Fibroblast of lung (primary cell): ENCODE measurements at regions not wholly inside any gene's neighbourhood (a gene's known extent, or its start where the extent isn't known, plus 50 kb on each side); places are given as distances from the start of the nearest gene placed in this dataset.

Source experiments
- DNase-seq, 2 donors: peaks; one replicate each; pipeline versions ENCODE4 v3.0.0 to v3.0.0-alpha.2; 2010; ENCODE audit warnings: low read depth in 2 of 2
- H2AFZ ChIP-seq: 2 replicates; pipeline ENCODE4 v1.5.1; 2012; ENCODE audit warnings: low read length, control low read depth, inconsistent platforms
- H3K27ac ChIP-seq: 2 replicates; pipeline ENCODE4 v1.5.1; 2011; ENCODE audit warnings: low read length, control low read depth; ENCODE audit not compliant: insufficient read depth
- H3K27me3 ChIP-seq: 2 replicates; pipeline ENCODE4 v1.5.1; 2011; ENCODE audit warnings: mild to moderate bottlenecking, low read length; ENCODE audit not compliant: control insufficient read depth, insufficient read depth
- H3K36me3 ChIP-seq: 2 replicates; pipeline ENCODE4 v1.5.1; 2011; ENCODE audit warnings: low read length; ENCODE audit not compliant: control insufficient read depth, insufficient read depth
- H3K4me1 ChIP-seq: 2 replicates; pipeline ENCODE4 v1.5.1; 2011; ENCODE audit warnings: low read length; ENCODE audit not compliant: control insufficient read depth, insufficient read depth; ENCODE audit errors: extremely low read depth
- H3K4me2 ChIP-seq: 2 replicates; pipeline ENCODE4 v1.5.1; 2011; ENCODE audit warnings: low read length, control low read depth; ENCODE audit not compliant: insufficient read depth; ENCODE audit errors: extremely low read depth
- H3K4me3 ChIP-seq, 4 experiments: fragments of 200-600 bp in 1 of 4; sonication (generic) in 1 of 4; replicated peaks in 1 of 4; 2 replicates each; pipeline ENCODE4 v1.5.1; 2011 to 2016; ENCODE audit warnings: low read length in 4 of 4, low read depth in 3 of 4, mild to moderate bottlenecking in 3 of 4, control low read depth in 2 of 4, inconsistent platforms in 1 of 4, mixed read lengths in 1 of 4; ENCODE audit not compliant: insufficient read depth in 1 of 4; ENCODE audit errors: control extremely low read depth in 1 of 4
- H3K79me2 ChIP-seq: 2 replicates; pipeline ENCODE4 v1.5.1; 2012; ENCODE audit warnings: mild to moderate bottlenecking, low read length, inconsistent platforms; ENCODE audit not compliant: control insufficient read depth, insufficient read depth
- H3K9ac ChIP-seq: 2 replicates; pipeline ENCODE4 v1.5.1; 2011; ENCODE audit warnings: mild to moderate bottlenecking, low read length, control low read depth; ENCODE audit not compliant: insufficient read depth
- H3K9me3 ChIP-seq: 2 replicates; pipeline ENCODE4 v1.5.1; 2012; ENCODE audit warnings: low read depth, low read length; ENCODE audit not compliant: control insufficient read depth, insufficient read depth
- H4K20me1 ChIP-seq: 2 replicates; pipeline ENCODE4 v1.5.1; 2011; ENCODE audit warnings: low read length; ENCODE audit not compliant: control insufficient read depth, insufficient read depth; ENCODE audit errors: extremely low read depth
- EZH2 ChIP-seq: IDR thresholded peaks from 2 replicates; pipeline ENCODE4 v1.5.1; 2012; ENCODE audit warnings: low read length, control low read depth, mild to moderate bottlenecking; ENCODE audit errors: missing control alignments
- TF ChIP-seq, protein P1 (sequence below), 2 donors: IDR thresholded peaks in 1 of 2; conservative IDR thresholded peaks in 1 of 2; 1 replicate in 1 of 2; 2 replicates in 1 of 2; pipeline ENCODE4 v1.5.1; 2011 to 2012; ENCODE audit warnings: low read length in 2 of 2, control low read depth in 1 of 2, inconsistent platforms in 1 of 2, low read depth in 1 of 2, mild to moderate bottlenecking in 1 of 2

DNA sequence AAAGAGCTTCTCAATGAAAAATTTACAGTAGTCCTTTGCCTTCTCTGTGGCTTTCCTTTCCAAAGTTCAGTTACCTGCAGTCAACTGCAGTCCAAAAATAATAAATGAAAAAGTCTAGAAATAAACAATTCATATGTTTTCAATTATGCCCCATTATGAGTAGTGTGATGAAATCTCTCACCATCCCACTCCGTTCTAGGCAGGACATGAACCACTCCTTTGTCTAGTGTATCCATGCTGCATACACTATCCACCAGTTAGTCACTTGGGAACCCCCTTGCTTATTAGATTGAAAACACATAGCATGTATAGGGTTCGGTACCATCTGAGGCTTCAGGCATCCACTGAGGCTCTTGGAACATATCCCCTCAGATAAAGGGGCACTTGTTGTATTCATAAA lies 80.6 kb upstream of the EYA4 start:
- DNase-seq = no peak
- Histone ChIP-seq H3K9me3 (no peaks in the 10 kb centered on the region), H3K27me3 (no peaks in the 10 kb centered on the region), H4K20me1 (no peaks in the 10 kb centered on the region), H3K4me3 (no peak overlapping the region), H3K79me2 (no peaks in the 10 kb centered on the region), H3K9ac (no peak overlapping the region), H3K27ac (no peak overlapping the region), H2AFZ (no peak overlapping the region), H3K36me3 (no peaks in the 10 kb centered on the region), H3K4me1 (no peaks in the 10 kb centered on the region), H3K4me2 (no peak overlapping the region)
- TF ChIP-seq, protein P1, sequence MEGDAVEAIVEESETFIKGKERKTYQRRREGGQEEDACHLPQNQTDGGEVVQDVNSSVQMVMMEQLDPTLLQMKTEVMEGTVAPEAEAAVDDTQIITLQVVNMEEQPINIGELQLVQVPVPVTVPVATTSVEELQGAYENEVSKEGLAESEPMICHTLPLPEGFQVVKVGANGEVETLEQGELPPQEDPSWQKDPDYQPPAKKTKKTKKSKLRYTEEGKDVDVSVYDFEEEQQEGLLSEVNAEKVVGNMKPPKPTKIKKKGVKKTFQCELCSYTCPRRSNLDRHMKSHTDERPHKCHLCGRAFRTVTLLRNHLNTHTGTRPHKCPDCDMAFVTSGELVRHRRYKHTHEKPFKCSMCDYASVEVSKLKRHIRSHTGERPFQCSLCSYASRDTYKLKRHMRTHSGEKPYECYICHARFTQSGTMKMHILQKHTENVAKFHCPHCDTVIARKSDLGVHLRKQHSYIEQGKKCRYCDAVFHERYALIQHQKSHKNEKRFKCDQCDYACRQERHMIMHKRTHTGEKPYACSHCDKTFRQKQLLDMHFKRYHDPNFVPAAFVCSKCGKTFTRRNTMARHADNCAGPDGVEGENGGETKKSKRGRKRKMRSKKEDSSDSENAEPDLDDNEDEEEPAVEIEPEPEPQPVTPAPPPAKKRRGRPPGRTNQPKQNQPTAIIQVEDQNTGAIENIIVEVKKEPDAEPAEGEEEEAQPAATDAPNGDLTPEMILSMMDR (conservative IDR thresholded peaks at IDR 0.05 in 1 of 2, IDR thresholded peaks at IDR 0.05 in 1 of 2; ENCODE audit: low read depth in 1 of 2, low read length in 2 of 2) = no peak
- no peak for TF ChIP-seq EZH2

DNA sequence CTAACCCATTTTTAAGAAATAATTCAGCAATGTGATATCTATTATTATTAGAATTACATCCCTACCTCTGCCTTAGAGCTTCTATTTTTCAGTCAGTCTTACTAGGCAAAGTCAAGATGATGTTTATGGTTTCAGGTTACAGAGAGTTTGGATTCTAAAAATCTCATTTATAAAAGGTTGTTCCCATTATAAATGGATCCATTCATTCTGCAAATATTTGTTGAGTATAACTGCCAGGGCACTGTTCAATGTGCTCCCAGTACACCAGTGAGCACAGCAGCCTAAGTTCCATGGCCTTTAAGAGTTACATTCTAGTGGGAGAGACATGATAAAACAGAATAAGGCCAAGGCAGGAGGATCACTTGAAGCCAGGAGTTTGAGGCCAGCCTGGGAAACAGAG lies 75.9 kb upstream of the EYA4 start:
- no peaks in the 10 kb centered on the region for H3K9me3 ChIP-seq
- no peaks in the 10 kb centered on the region for H4K20me1 ChIP-seq
- H3K9ac ChIP-seq = no peak overlapping the region
- no peaks in the 10 kb centered on the region for H3K27me3 ChIP-seq
- no peak overlapping the region for H3K4me2 ChIP-seq
- H3K4me1 ChIP-seq = no peaks in the 10 kb centered on the region
- H3K27ac ChIP-seq = no peak overlapping the region
- no peak for DNase-seq
- no peak for TF ChIP-seq EZH2
- H3K79me2 ChIP-seq = no peaks in the 10 kb centered on the region
- no peak overlapping the region for H2AFZ ChIP-seq
- H3K36me3 ChIP-seq = no peaks in the 10 kb centered on the region
- no peak overlapping the region for H3K4me3 ChIP-seq

DNA sequence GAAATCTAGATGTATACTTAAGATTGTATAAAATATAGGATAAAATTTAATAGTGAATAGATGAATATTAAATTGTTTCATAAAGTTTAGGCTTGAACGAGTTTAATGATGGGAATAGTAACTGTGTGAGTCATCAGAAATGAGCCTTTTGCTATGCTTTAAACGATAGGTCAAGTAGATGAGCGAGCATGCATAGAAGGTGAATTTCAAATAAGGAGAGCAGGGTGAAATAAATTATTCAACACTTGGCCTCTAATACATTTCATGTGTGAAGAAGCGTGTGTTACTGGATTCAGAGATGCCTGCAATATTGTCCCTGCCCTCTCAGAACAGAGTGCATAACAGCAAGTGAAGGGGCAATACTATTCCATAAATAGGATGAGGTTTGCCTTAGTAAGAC lies 74.4 kb upstream of the EYA4 start:
- Histone ChIP-seq H3K27ac (no peak overlapping the region), H3K4me2 (no peak overlapping the region), H3K36me3 (no peaks in the 10 kb centered on the region), H2AFZ (no peak overlapping the region), H3K79me2 (no peaks in the 10 kb centered on the region), H3K4me3 (no peak overlapping the region), H4K20me1 (no peaks in the 10 kb centered on the region), H3K9ac (no peak overlapping the region), H3K4me1 (no peaks in the 10 kb centered on the region), H3K9me3 (no peaks in the 10 kb centered on the region), H3K27me3 (no peaks in the 10 kb centered on the region)
- TF ChIP-seq, protein P1 (conservative IDR thresholded peaks at IDR 0.05 in 1 of 2, IDR thresholded peaks at IDR 0.05 in 1 of 2; ENCODE audit: low read depth in 1 of 2, low read length in 2 of 2) = no peak
- TF ChIP-seq EZH2 = no peak
- DNase-seq = peak in 1 of 2 donors; percentile 26
